ENCODE measurements at regions not wholly inside any gene's neighbourhood (a gene's known extent, or its start where the extent isn't known, plus 50 kb on each side); places are given as distances from the start of the nearest gene placed in this dataset.

GRCh38 chr18:66439670-66440069 is 164.2 kb downstream of the CDH19 start (continued):
- no peak for TF ChIP-seq SKIL (IDR thresholded peaks at IDR 0.05; ENCODE audit: low read depth, poor library complexity, severe bottlenecking)
- no peak for TF ChIP-seq CBX5 (IDR thresholded peaks at IDR 0.05; ENCODE audit: low read depth)
- no peak for TF ChIP-seq CHD1 (IDR thresholded peaks at IDR 0.05; ENCODE audit: low read depth, low read length)
- no peak for TF ChIP-seq E4F1 (IDR thresholded peaks at IDR 0.05; ENCODE audit: borderline replicate concordance, partially characterized antibody)
- no peak for TF ChIP-seq HSF1 (IDR thresholded peaks at IDR 0.05; ENCODE audit: low read depth, low read length)
- TF ChIP-seq USF2 (IDR thresholded peaks at IDR 0.05; ENCODE audit: borderline replicate concordance, low read depth, low read length) = no peak
- no peak for TF ChIP-seq IRF3 (IDR thresholded peaks at IDR 0.05)
